GM23248 (cell line): ENCODE measurements at regions not wholly inside any gene's neighbourhood (a gene's known extent, or its start where the extent isn't known, plus 50 kb on each side); places are given as distances from the start of the nearest gene placed in this dataset.

Experiments used
- EZH2 ChIP-seq: fragments of 200-600 bp; sonication (generic); IDR thresholded peaks from 2 replicates; pipeline ENCODE4 v1.6.1; 2018; ENCODE audit warnings: antibody characterized with exemption, mild to moderate bottlenecking; ENCODE audit not compliant: insufficient read depth, poor library complexity, severe bottlenecking
- EZH2phosphoT487 ChIP-seq: fragments of 200-600 bp; sonication (generic); IDR thresholded peaks from 2 replicates; pipeline ENCODE4 v1.6.1; 2018; ENCODE audit warnings: antibody characterized with exemption, moderate library complexity, mild to moderate bottlenecking, low read depth; ENCODE audit not compliant: insufficient read depth

- TF ChIP-seq EZH2 (no peak), EZH2phosphoT487 (no peak)
These were observed 71.7 kb upstream of the EIF3M start for GRCh38 chr11:32511926-32512325.
